HepG2 (cell line): ENCODE measurements at regions not wholly inside any gene's neighbourhood (a gene's known extent, or its start where the extent isn't known, plus 50 kb on each side); places are given as distances from the start of the nearest gene placed in this dataset.

Experiments
- ATAC-seq: fragments of 200-7000 bp; cut with Tn5 transposase; 3 replicates; pipeline ENCODE4 v1.9.1; 2020; ENCODE audit warnings: mild to moderate bottlenecking, moderate library complexity
- BruUV-seq: library from RNA; stranded (reverse); fragments of 400-500 nt; replicated peaks from 2 replicates; lab custom pipeline; 2021; lab: Mats Ljungman, UMichigan
- CTCF ChIA-PET: fragments of 300-600 bp; formaldehyde crosslinking; extraction: SDS; loops from one replicate; lab custom pipeline; 2021; ENCODE audit warnings: low total read pairs, inconsistent platforms, low intra/inter-chr PET ratio; lab: Yijun Ruan, JAX
- POLR2A ChIA-PET: fragments of 350-600 bp; sonication (Branson Sonifier 250); formaldehyde crosslinking; loops from one replicate; lab custom pipeline; 2020; ENCODE audit warnings: antibody characterized with exemption, inconsistent platforms; lab: Yijun Ruan, JAX
- DNase-seq: peaks from one replicate; pipeline ENCODE4 v3.0.0-alpha.2; 2015; ENCODE audit warnings: low spot score
- FAIRE-seq: peaks from 3 replicates; lab custom pipeline; 2011; peaks lifted over from hg19 to GRCh38; lab: Jason Lieb, UNC
- H2AFZ ChIP-seq: one replicate; pipeline ENCODE4 v1.6.1; 2011; ENCODE audit warnings: low read length, inconsistent platforms
- H3K27ac ChIP-seq: fragments of 300-600 bp; 3 replicates; pipeline ENCODE4 v1.8.0; 2011; ENCODE audit warnings: mixed run types, mild to moderate bottlenecking, mixed read lengths, low read length, inconsistent platforms; ENCODE audit not compliant: insufficient read depth; ENCODE audit errors: extremely low read length
- H3K27me3 ChIP-seq, 2 experiments: fragments of 200-600 bp in 1 of 2; 2 replicates in 1 of 2; 3 replicates in 1 of 2; pipeline versions ENCODE4 v1.6.0 to v1.8.0; 2011; ENCODE audit warnings: low read length in 2 of 2, mild to moderate bottlenecking in 2 of 2, moderate library complexity in 2 of 2, inconsistent platforms in 1 of 2; ENCODE audit not compliant: insufficient read depth in 2 of 2, control insufficient read depth in 1 of 2
- H3K36me3 ChIP-seq, 2 experiments: fragments of 200-600 bp in 1 of 2; replicated peaks in 1 of 2; 2 replicates in 1 of 2; 3 replicates in 1 of 2; pipeline versions ENCODE4 v1.5.1 to v1.8.0; 2011; ENCODE audit warnings: low read length in 2 of 2, inconsistent platforms in 1 of 2; ENCODE audit not compliant: insufficient read depth in 2 of 2, control insufficient read depth in 1 of 2
- H3K4me1 ChIP-seq: 2 replicates; pipeline ENCODE4 v1.5.1; 2012; ENCODE audit warnings: low read length, inconsistent platforms; ENCODE audit not compliant: insufficient read depth
- H3K4me2 ChIP-seq: 2 replicates; pipeline ENCODE4 v1.6.0; 2011; ENCODE audit warnings: low read depth, low read length, inconsistent platforms
- H3K4me3 ChIP-seq, 3 experiments: fragments of 200-600 bp in 1 of 3; sonication (generic), shearing (Covaris generic) in 1 of 3; replicated peaks in 1 of 3; 2 replicates each; pipeline ENCODE4 v1.5.1; 2011 to 2016; ENCODE audit warnings: low read length in 3 of 3, inconsistent platforms in 2 of 3, low read depth in 2 of 3, mild to moderate bottlenecking in 2 of 3, control low read depth in 1 of 3, mixed read lengths in 1 of 3; ENCODE audit not compliant: insufficient read depth in 1 of 3
- H3K79me2 ChIP-seq: one replicate; pipeline ENCODE4 v1.6.1; 2011; ENCODE audit warnings: low read length, inconsistent platforms; ENCODE audit not compliant: insufficient read depth
- H3K9ac ChIP-seq: 2 replicates; pipeline ENCODE4 v1.6.0; 2011; ENCODE audit warnings: mild to moderate bottlenecking, low read depth, low read length, inconsistent platforms; ENCODE audit not compliant: insufficient read depth
- H3K9me3 ChIP-seq: 2 replicates; pipeline ENCODE4 v1.5.1; 2012; ENCODE audit warnings: mild to moderate bottlenecking, low read length
- H4K20me1 ChIP-seq: 2 replicates; pipeline ENCODE4 v1.6.0; 2011; ENCODE audit warnings: inconsistent platforms, mild to moderate bottlenecking, low read length, moderate library complexity; ENCODE audit not compliant: insufficient read depth
- CENPX ChIP-seq: sonication (generic); formaldehyde crosslinking; IDR thresholded peaks from 2 replicates; pipeline ENCODE4 v1.9.0; 2021; ENCODE audit warnings: mild to moderate bottlenecking, missing genetic modification reagents, moderate library complexity
- NAIF1 ChIP-seq: sonication (generic); formaldehyde crosslinking; IDR thresholded peaks from 2 replicates; pipeline ENCODE4 v1.5.0; 2020; ENCODE audit warnings: mild to moderate bottlenecking, missing genetic modification reagents, borderline replicate concordance
- NR2F1 ChIP-seq, 2 experiments: fragments of 450-650 bp in 1 of 2; formaldehyde crosslinking in 1 of 2; IDR thresholded peaks; 2 replicates each; pipeline versions ENCODE4 v1.5.0 to v1.6.1; 2016 to 2020; ENCODE audit warnings: mild to moderate bottlenecking in 1 of 2, missing compliant biosample characterization in 1 of 2, missing genetic modification reagents in 1 of 2, moderate library complexity in 1 of 2
- NR2F2 ChIP-seq: IDR thresholded peaks from 2 replicates; pipeline ENCODE4 v1.6.1; 2012; ENCODE audit warnings: low read depth, inconsistent platforms, borderline replicate concordance
- SNAI1 ChIP-seq: sonication (generic); formaldehyde crosslinking; IDR thresholded peaks from 2 replicates; pipeline ENCODE4 v1.5.0; 2020; ENCODE audit warnings: mild to moderate bottlenecking, missing genetic modification reagents, borderline replicate concordance
- YEATS2 ChIP-seq: sonication (generic); formaldehyde crosslinking; IDR thresholded peaks from 2 replicates; pipeline ENCODE4 v1.4.0; 2020; ENCODE audit warnings: missing genetic modification reagents, borderline replicate concordance
- ZBTB33 ChIP-seq: sonication (generic); formaldehyde crosslinking; IDR thresholded peaks from 2 replicates; pipeline ENCODE4 v1.4.0; 2020; ENCODE audit warnings: missing genetic modification reagents
- ZHX1 ChIP-seq: sonication (generic); formaldehyde crosslinking; IDR thresholded peaks from 2 replicates; pipeline ENCODE4 v1.8.1; 2022; ENCODE audit warnings: low read depth, mild to moderate bottlenecking, missing genetic modification reagents
- ZNF251 ChIP-seq: sonication (generic); formaldehyde crosslinking; IDR thresholded peaks from 2 replicates; pipeline ENCODE4 v1.9.0; 2021; ENCODE audit warnings: mild to moderate bottlenecking, missing genetic modification reagents
- ZNF7 ChIP-seq: IDR thresholded peaks from 2 replicates; pipeline ENCODE4 v1.6.1; 2016; ENCODE audit warnings: missing biosample characterization, missing genetic modification reagents
- WGBS: methylation state at CpG from one replicate; pipeline ENCODE4 v1.1.6; 2017; ENCODE audit warnings: low lambda C conversion rate; 5-methylcytosine and 5-hydroxymethylcytosine counted together
- in situ Hi-C: cut with HindIII; loops from 2 replicates; pipeline ENCODE4 v1.10.0; 2017; ENCODE audit warnings: low pct_unique_long_range_greater_than_20kb; ENCODE audit not compliant: extremely low pct_ligation_motif_present
- intact Hi-C: fragments of 100-400 bp; cut with micrococcal nuclease; formaldehyde crosslinking; loops from one replicate; pipeline ENCODE4 v1.10.0; 2022; ENCODE audit not compliant: unreplicated experiment
- TF ChIP-seq, protein P1 (sequence below): sonication (generic); formaldehyde crosslinking; IDR thresholded peaks from 2 replicates; pipeline ENCODE4 v1.4.0; 2020; ENCODE audit warnings: missing genetic modification reagents
- TF ChIP-seq, protein P2 (sequence below): sonication (generic); formaldehyde crosslinking; IDR thresholded peaks from 2 replicates; pipeline ENCODE4 v1.4.0; 2020; ENCODE audit warnings: missing genetic modification reagents, borderline replicate concordance
- TF ChIP-seq, protein P3 (sequence below): sonication (generic); formaldehyde crosslinking; IDR thresholded peaks from 2 replicates; pipeline ENCODE4 v1.8.0; 2022; ENCODE audit warnings: mild to moderate bottlenecking, missing genetic modification reagents; ENCODE audit not compliant: insufficient replicate concordance

- TF ChIP-seq ZBTB33 (no peak), NAIF1 (CRISPR knock-in tag) (no peak), NR2F1 (CRISPR knock-in tag; IDR thresholded peaks at IDR 0.05) (no peak), ZNF7 (CRISPR knock-in tag) (no peak), CENPX (CRISPR knock-in tag) (no peak), ZNF251 (no peak), YEATS2 (CRISPR knock-in tag) (no peak), NR2F2 (no peak)
- TF ChIP-seq, protein P1, sequence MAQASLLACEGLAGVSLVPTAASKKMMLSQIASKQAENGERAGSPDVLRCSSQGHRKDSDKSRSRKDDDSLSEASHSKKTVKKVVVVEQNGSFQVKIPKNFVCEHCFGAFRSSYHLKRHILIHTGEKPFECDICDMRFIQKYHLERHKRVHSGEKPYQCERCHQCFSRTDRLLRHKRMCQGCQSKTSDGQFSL (CRISPR knock-in tag): no peak
- TF ChIP-seq, protein P2, sequence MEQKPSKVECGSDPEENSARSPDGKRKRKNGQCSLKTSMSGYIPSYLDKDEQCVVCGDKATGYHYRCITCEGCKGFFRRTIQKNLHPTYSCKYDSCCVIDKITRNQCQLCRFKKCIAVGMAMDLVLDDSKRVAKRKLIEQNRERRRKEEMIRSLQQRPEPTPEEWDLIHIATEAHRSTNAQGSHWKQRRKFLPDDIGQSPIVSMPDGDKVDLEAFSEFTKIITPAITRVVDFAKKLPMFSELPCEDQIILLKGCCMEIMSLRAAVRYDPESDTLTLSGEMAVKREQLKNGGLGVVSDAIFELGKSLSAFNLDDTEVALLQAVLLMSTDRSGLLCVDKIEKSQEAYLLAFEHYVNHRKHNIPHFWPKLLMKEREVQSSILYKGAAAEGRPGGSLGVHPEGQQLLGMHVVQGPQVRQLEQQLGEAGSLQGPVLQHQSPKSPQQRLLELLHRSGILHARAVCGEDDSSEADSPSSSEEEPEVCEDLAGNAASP (CRISPR knock-in tag): no peak
Observed at GRCh38 chr12:46660719-46661109, 165.1 kb downstream of the SLC38A4 start (continued).

DNA sequence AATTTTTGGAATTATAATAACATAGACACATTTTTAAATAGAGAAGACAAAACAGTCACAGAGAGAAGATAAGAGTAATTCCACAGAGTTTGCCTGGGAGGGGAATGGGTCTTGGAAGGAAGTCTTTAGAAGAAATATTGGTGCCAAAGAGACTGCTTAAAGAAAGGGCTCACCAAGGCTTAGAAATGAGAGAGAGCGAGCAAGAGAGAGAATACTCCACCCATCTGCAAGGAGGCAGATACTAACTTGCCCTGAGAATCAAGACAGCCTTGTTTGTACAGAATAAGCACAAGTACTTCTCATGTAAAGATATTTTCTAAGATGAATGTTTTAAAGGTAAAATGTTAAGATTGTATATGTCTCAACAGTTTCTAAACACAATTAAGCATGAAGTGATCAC lies 165.5 kb downstream of the SLC38A4 start:
- Histone ChIP-seq H3K79me2 (no peaks in the 10 kb centered on the region), H3K4me3 (no peak overlapping the region), H3K9ac (no peak overlapping the region), H2AFZ (no peak overlapping the region), H3K27me3 (no peaks in the 10 kb centered on the region), H3K4me2 (no peak overlapping the region), H3K36me3 (no peaks in the 10 kb centered on the region; a peak in 1 of 5 replicates), H3K9me3 (no peaks in the 10 kb centered on the region), H3K4me1 (peaks cover 44% of the 10 kb centered on the region), H4K20me1 (no peaks in the 10 kb centered on the region), H3K27ac (no peak overlapping the region)
- in situ Hi-C loops: loop anchor here (5.0 to 10.0 kb wide), 2 partner anchors 135 to 288 kb away; partner anchors contain the start of gene SLC38A2
- no peak for DNase-seq
- ATAC-seq: no peak
- intact Hi-C loops: loop anchor here (2.0 kb wide), 2 partner anchors 165 to 277 kb away; no protein-coding TSS in a partner anchor
- ChIA-PET POLR2A (no interaction called here), CTCF (no interaction called here)
- BruUV-seq: no TSS peak
- FAIRE-seq: no peak
- WGBS: 100% methylated on average over 1 of the region's 1 CpG
- no peak for TF ChIP-seq ZBTB33
- no peak for TF ChIP-seq SNAI1 (CRISPR knock-in tag)
- TF ChIP-seq, protein P3, sequence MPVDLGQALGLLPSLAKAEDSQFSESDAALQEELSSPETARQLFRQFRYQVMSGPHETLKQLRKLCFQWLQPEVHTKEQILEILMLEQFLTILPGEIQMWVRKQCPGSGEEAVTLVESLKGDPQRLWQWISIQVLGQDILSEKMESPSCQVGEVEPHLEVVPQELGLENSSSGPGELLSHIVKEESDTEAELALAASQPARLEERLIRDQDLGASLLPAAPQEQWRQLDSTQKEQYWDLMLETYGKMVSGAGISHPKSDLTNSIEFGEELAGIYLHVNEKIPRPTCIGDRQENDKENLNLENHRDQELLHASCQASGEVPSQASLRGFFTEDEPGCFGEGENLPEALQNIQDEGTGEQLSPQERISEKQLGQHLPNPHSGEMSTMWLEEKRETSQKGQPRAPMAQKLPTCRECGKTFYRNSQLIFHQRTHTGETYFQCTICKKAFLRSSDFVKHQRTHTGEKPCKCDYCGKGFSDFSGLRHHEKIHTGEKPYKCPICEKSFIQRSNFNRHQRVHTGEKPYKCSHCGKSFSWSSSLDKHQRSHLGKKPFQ (CRISPR knock-in tag): no peak
- no peak for TF ChIP-seq ZHX1 (CRISPR knock-in tag)
